Astrocyte of the hippocampus (primary cell): ENCODE measurements at regions not wholly inside any gene's neighbourhood (a gene's known extent, or its start where the extent isn't known, plus 50 kb on each side); places are given as distances from the start of the nearest gene placed in this dataset.

Experiments used
- DNase-seq: peaks from one replicate; pipeline ENCODE4 v3.0.0; 2011; ENCODE audit warnings: low read depth, low spot score

DNA sequence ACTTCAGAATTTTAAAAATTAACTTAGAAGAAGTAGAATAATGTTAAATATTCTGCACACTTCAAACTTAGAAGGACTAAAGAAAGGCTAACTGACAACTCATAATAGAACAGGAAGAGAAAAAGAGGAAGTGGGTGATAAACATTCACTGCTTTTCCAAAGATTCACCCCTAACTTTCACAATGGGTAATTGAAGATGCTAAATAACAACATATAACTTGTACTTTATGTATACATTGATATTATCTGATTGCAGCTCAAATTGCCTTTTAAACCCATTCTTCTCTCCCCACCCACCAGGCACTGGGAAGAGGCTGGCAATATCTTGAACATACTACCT, 376.6 kb downstream of the EFNA5 start:
- no peak for DNase-seq

DNA sequence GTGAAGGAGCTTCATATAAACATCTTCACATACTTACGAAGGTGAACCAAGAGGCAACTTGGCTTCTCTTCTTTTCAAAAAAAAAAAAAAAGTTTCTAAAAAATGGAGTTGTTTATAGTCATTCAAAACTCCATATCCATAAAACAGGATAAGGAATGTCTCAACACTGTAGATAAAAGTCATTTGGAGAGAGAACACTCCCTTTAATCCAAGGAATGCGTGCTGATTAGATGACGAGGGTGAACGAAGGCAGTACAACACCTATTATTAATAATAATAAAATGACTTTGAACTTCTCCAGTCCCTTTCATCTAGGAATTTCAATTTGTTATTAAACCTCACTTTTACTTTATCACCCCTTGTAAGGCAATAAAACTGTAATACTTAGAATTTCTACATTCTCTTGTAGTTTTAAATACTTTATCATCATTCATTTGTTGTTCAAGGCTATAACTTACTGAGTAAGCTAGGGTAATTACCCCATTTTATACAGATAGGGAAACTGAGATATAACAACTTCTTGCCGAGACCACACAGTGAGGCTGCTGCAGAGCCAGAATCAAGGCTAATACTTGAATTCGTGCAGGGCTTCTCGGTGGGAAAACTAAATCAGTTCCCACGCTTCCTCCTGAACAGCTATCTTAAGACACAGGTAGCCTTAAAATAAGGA, 377.1 kb downstream of the EFNA5 start:
- DNase-seq: no peak

DNA sequence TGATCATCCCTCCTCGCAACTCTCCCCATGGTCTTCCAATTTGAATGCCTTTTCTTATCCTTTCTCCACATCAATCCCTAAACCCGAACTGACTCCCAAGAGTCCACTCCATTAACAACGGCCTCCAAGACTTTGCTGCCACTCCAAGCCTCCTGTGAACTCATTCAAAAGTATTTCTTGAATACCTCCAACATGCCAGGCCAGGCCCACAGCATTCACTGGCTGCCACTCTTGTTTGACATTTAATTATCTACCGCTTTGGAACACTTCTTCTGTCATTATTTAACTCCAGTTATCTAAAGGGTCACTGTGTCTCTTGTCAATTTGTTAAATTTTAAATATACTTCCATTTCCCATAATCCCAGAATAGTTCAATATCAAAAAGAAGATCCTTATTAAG, 378.9 kb downstream of the EFNA5 start:
- DNase-seq: no peak

DNA sequence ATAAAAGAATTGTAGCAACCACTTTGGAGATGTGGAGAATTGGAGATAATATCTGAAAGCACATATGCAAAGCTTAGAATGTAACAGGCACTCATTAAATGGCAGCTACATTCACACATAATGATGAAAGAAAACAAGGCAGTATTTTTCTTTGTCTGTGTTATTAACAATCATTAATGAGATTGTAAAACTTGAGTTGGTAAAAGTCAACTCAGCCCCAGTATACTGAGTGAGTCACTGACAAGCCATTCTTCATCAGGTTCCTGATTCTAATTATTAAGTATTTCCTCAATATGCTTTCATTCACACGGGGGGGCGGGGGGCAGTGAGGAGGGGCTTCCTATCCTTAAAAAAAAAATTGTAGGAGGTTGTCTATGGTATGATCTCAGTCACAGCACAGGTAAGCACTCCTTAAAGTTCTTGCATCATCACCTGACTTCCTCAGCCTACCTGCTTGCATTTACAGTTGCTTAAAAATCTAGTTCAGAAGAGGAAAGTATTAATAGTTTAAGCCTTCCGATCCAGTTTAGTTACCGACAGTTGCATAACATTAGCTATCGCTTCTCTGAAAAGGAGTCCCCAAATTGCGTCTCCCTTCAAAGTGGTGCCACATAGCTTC, 379.8 kb downstream of the EFNA5 start:
- no peak for DNase-seq

DNA sequence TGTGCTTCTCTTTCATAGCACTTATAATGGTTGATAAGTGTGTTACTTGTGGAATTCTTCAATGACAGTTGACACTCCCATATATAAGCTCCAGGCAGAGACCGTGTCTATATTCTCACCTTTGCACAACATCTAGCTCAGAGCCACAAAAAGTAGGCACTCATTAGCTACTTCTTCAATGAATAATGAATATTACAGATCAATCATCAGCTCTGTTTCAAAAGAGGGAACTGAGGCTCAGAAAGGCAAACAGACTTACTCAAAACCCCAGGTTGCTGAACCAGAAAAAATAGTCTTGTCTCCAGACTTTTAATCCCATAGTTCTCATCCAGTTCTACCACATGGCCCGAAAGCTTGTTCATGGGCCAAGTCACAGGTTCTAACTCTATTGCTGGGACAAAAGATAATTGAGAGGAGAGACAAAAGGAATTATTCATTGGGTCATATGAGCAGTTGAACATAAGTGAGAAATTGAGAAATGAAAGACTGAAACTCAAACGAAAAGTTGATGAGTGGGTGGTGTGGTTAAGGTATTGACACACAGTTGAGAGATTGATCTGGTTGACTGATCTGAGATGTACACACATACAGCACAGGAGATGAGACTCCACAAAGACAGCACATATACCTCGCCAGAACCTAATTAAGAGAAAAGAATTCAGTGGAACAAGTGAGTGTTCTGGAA, 381.6 kb downstream of the EFNA5 start:
- DNase-seq: no peak

DNA sequence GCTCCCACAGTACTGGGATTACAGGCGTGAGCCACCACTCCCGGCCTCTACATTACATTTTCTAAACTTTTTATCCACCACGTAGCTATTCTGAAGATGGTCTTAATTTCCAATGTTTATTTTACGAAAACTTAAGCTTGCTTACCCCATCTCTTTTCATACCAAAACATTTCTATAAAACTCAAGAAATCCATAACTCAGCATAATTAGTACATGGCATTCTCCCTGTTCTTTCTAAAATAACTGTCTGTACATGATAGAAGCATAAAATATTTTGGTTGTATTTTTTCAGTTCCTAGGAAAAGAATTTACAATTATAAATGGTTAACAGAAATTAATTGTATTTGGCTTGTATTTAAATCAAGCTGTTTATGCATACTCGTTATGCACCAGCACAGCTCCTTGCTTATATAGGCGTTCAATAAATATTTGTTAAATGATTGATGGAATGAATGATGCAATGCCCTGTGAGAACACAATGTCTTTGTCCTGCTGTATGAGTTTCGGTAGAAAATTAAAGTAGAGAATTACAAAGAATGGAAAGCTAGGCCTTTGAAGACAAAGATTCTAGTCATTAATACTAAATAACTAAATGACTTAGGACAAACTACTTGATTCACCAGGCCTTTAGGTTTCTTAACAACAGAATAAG, 384.2 kb downstream of the EFNA5 start:
- DNase-seq: no peak

DNA sequence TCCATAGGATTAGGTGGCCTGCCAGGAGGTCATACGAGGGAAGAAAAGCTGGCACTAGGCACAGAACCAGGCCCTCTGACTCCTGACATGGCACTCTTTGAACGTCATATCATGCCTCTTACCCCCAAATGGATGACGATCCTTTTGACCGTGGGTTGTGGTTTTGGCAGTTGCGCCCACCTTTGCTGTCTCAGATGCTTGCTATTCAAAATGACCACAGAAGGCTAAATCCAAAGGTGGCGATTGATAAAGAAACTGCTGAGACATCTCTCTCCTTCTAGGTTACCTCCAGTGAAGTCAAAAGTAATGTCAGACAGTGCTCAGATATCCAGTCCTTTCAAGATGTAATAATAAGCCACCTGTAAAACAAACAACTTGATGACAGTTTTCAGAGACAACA, 385.0 kb downstream of the EFNA5 start:
- peak; percentile 67 for DNase-seq

DNA sequence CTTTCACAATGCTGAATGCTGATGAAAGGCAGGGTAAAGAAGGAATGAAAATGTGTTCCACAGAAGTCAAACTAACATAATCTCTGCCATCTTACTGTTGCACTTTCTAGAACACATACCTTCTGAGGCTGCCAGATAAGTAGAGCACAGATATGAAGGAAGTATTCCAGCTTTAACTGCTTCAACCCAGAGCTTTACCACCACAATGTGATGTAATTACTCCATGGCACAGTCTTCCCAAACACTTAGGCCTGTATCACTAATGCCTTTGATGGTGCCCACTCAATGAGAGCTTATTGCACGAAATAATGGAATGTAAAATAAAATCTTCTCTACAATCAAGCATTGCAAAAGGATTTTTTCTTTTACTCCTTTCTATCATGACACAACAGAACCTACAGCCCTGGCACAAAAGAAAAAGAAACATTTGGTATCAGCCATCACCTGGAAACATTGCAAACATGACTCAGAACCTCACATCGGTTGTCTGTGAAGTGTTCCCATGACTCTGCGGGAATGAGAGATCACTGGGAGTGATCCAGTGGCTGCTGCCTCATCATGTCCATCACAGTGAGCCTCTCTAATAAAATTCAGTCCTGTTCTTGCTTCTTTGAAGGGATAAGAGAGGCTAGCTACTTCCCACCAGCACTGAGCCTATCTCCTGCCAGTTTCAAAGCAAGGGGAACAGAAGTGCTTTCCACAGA, 385.8 kb downstream of the EFNA5 start:
- peak; percentile 66 for DNase-seq

DNA sequence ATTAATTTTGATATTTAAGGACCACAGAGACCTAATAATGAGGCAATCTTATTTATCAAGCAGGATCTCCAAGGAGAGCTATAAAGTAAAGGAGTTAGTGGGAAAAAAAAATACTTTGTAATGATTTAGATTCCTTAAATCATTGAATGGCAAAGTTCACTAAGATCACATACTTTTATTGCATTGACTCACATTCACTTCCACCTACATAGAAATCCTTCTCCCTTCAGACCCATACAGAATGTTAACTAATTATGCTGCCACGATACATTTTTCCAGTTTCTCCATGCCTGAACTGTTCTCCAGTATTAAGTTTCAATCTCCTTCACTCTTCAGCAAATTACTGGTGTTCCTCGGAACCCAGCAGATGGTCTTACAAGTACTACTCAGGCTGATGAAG, 388.7 kb downstream of the EFNA5 start:
- peak; percentile 23 for DNase-seq

DNA sequence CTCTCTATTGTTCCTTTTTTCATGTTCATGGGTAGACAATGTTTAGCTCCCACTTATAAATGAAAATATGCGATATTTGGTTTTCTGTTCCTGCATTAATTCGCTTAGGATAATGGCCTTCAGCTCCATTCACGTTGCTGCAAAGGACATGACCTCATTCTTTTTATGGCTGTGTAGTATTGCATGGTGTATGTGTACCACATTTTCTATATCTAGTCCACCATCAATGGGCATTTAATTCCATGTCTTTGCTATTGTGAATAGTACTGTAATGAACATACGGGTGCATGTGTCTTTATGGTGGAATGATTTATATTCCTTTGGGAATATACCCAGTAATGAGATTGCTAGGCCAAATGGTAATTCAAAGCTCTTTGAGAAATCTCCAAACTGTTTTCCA, 392.0 kb downstream of the EFNA5 start:
- DNase-seq: no peak

DNA sequence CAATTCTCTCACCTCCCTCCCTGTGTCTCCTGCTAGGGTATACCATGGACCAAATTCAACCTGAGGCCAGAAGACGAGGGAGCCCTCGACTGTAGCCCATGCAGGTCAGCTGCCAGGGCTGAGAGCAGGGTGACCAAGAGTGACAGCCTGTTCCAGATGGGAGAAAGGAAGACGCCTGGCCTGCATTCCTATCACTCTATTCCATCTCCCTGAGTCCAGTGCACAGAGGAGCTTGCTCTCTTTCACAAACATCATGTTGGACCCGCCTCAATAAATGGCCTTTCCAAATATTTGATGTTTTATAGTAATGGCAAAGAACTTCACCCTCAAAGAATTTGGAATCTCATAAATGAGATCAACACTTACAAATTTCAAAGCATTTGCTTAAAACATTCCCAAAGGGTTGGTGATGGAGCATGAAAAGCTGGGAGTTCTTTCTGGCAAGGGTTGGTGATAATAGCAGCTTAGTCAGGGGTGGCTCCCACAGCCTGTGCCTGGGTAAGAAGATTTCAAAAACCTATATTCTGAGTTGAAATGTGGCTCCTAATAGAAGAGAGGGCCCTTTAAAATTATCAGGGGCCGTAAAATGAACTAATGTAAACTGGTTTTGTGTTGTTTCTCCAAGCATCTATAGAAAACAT, 393.1 kb downstream of the EFNA5 start:
- no peak for DNase-seq

DNA sequence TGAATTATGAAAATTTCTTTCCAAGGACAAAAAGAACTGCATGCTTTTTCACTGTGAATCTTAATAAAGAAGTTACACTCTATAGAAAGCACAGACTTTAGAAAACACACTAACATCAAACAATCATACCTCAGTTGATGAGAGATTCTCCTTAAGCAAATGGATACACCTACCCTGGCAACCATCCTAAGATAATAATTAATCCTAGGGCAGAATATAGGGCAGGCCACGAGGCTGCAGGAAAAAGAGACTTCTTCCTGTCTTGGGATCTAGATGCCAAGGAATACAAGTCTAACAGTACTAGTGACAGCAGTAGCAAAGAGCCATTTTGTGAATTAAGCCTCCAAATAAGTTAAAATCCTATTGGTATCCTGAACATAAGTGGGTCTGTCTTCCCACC, 395.4 kb downstream of the EFNA5 start:
- DNase-seq: no peak

DNA sequence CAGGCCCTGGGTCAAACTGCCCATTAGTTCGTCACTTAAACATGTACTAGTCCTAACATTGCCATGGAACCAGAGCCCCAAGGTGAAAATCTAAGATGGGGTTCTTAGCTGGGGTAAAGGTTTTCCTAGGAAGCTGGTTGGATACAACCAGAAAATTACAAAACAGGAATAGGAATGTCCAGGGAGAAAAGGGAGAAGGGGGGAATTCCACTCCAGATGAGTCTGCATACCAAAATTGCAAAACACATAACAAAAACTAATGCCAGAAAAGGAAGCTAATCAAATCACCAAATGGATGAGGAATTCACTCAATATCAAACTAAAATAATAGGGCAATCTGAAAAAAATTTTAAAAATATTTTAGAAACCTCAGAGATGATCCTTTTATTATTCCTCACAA, 396.2 kb downstream of the EFNA5 start:
- peak; percentile 13 for DNase-seq

DNA sequence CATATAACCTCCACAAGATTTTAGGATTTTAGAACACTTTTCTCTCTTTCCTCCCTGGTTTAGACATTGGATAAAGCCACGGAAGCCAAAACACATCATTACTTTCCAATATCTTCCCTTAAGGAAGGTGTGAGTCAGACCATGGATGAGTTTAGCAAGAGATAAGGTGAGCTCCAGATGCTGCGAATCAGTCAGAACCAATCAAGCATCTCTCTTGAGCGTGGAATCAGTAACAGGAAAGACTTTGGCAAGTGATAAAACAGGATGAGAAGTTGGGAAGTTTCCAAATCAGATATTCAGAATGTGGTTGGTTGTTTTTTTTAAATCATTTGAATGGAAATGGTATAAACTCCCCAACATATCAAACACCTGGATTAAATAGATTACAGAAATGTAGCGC, 397.8 kb downstream of the EFNA5 start:
- DNase-seq: no peak

DNA sequence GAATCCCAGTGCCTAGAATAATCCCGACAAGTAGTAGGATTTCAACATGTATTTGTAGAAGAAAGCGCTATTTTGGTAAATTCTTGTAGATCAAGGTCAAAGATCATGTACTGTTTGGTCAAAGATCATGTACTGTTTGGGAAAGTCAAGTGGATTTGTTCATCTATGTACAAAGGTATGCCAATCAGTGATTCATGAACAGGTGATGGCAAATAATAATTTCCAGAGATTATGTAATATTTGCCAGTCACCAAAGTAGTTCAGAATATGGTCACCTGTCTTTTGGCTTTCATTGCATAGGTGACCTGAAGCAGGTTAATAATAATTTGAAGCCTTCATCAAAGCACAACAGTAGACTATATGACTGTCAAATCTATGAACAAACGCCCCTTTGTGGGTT, 398.2 kb downstream of the EFNA5 start:
- no peak for DNase-seq

DNA sequence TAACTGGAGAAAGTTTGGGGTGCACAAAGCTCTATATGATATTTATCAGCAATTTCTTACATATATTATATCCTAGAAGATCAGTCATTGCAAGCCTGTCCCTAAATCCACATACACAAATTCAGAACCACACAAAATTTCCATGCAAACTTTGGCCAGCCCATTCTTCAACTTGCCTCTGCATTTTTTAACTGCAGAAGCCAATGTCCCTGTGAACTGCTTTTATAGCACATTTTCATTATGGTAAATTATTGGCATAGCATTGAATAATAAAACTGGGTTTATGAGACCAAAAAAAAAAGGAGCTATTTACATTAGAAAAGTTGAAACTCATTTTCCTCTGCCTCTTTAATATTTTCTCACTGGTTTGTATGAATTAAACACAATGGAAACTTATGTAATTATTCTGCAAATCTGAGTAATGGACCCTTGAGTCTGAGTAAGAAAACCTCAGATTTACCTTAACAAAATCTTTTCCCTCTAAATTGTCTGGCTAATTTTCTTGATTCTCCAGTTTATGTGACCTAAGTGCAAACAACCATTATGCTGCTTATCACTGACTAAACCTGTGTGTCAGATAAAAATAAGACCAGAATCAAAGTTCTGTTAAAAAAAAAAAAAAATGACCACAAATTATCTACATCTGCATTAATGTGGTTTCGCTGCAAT, 398.9 kb downstream of the EFNA5 start:
- no peak for DNase-seq

DNA sequence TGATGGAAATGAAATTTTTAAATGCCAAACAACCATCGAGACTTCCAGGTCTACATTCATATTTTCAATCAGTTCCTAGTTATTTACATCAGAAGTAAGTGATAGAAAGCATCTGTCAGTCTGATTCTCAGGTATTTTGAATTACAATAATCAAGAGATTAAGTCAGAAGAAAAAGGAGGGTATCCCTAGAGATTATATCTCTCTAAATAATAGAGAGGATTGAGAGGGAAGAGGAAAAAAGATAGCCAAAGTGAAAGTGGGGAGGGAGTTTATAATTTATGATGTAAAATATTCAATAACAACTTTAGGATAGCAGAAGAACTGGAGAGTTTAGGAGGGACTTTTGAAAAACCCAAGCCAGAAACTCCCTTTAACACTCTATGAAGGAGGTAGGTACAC, 400.2 kb downstream of the EFNA5 start:
- DNase-seq: no peak

DNA sequence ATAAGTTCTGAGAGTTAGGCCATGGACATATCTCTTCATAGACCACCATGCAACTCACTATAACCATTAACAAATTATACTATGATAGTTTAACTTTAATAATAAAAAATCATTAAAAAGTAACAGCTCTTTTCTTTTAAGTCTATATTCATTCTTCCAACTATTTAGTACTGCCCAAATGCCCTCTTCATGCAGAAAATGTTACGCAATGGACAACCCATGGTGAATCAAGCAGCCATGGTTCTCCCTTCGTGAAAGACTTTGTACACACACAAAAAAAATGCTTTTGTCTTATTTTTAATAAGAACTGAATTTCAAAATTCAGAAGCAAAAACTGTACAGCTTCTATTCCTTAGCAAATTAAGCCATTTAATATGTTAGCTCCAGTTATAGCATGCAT, 401.1 kb downstream of the EFNA5 start:
- DNase-seq: no peak

DNA sequence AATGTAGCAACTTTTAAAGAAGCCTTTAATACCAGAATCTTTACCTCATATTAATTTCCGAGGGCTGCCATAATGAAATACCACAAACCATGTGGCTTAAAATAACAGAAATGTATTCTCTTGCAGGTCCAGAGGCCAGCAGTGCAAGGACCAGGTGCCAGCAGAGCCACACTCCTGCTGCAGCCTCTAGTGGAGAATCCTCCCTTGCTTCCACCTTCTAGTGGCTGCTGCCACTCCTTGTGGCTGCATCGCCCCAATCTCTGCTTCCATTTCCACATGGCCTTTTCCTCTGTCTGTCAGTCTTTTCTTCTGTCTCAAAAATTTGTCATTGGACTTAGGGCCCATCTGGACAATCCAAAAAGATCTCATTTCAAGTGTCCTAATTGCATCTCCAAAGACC, 401.5 kb downstream of the EFNA5 start:
- no peak for DNase-seq

DNA sequence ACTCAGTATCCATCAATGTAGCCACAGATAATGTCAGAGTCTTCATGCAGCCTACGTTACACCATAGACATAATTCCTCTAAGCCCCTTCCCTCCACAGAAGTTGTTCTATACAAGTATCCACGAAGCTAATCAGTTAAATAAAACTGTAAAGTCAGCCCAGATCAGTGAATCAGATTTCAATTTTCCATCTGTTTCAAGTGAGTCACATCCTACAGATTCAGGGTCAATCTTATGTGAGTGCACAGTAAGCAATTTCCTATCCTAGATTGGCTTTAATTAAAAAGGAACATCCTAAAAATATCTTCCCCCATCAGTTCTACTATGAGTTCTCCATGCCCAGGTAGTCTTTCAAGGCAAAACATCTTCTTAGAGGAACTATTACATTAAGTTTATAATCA, 402.5 kb downstream of the EFNA5 start:
- no peak for DNase-seq

DNA sequence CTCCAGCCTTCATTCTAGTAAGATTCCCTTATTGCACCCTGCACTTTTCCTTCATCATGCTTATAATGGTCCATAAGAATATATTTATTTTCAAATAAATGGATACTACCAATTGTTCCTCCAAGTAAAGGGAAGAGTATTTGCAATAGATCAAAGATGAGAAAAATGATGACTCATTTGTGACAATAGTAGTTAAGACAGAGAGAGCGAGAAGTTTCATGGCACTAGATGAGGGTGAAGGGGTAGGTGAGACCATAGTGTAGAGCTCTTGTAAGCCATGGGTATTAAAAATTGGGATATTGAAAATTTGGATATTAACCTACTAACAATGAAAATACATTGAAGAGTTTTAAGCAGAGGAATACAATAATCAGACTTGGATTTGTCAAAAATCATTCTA, 404.6 kb downstream of the EFNA5 start:
- no peak for DNase-seq
